H9 (cell line): ENCODE measurements at regions not wholly inside any gene's neighbourhood (a gene's known extent, or its start where the extent isn't known, plus 50 kb on each side); places are given as distances from the start of the nearest gene placed in this dataset.

Experiments
- DNase-seq: peaks from one replicate; pipeline ENCODE4 v3.0.0-alpha.2; 2017
- H2AFZ ChIP-seq: one replicate; pipeline ENCODE4 v1.6.1; 2013; ENCODE audit warnings: mild to moderate bottlenecking, low read length, control low read depth, moderate library complexity
- H2AK5ac ChIP-seq: 2 replicates; pipeline ENCODE4 v1.6.1; 2013; ENCODE audit warnings: low read length, control low read depth, mixed read lengths; ENCODE audit not compliant: insufficient read length
- H2BK120ac ChIP-seq: one replicate; pipeline ENCODE4 v1.6.1; 2013; ENCODE audit warnings: low read depth, mild to moderate bottlenecking, low read length, control low read depth, inconsistent platforms; ENCODE audit not compliant: poor library complexity, severe bottlenecking
- H2BK12ac ChIP-seq: 2 replicates; pipeline ENCODE4 v1.6.1; 2013; ENCODE audit warnings: low read length, control low read depth, mixed read lengths, low read depth; ENCODE audit not compliant: insufficient read length
- H2BK15ac ChIP-seq: 2 replicates; pipeline ENCODE4 v1.6.1; 2013; ENCODE audit warnings: low read depth, low read length, control low read depth
- H2BK20ac ChIP-seq: one replicate; pipeline ENCODE4 v1.6.1; 2013; ENCODE audit warnings: low read depth, mild to moderate bottlenecking, low read length, control low read depth, inconsistent platforms; ENCODE audit not compliant: poor library complexity, severe bottlenecking
- H2BK5ac ChIP-seq: 2 replicates; pipeline ENCODE4 v1.6.1; 2013; ENCODE audit warnings: low read length, control low read depth, mixed read lengths; ENCODE audit not compliant: insufficient read length
- H3K14ac ChIP-seq: 2 replicates; pipeline ENCODE4 v1.6.1; 2013; ENCODE audit warnings: low read length, control low read depth; ENCODE audit not compliant: insufficient read depth
- H3K18ac ChIP-seq: 2 replicates; pipeline ENCODE4 v1.6.1; 2013; ENCODE audit warnings: low read depth, mild to moderate bottlenecking, mixed read lengths, low read length, control low read depth; ENCODE audit not compliant: insufficient read length
- H3K23ac ChIP-seq: 2 replicates; pipeline ENCODE4 v1.6.1; 2013; ENCODE audit warnings: low read length, control low read depth, mixed read lengths, low read depth; ENCODE audit not compliant: insufficient read length
- H3K23me2 ChIP-seq: 2 replicates; pipeline ENCODE4 v1.6.1; 2013; ENCODE audit warnings: low read depth, mild to moderate bottlenecking, mixed read lengths, low read length, control low read depth; ENCODE audit not compliant: insufficient read length, poor library complexity, severe bottlenecking
- H3K27ac ChIP-seq: 2 replicates; pipeline ENCODE4 v1.5.1; 2013; ENCODE audit warnings: low read length, control low read depth, mixed read lengths, low read depth; ENCODE audit not compliant: insufficient read length
- H3K27me3 ChIP-seq: 2 replicates; pipeline ENCODE4 v1.6.1; 2013; ENCODE audit warnings: low read length, control low read depth, inconsistent platforms; ENCODE audit not compliant: insufficient read depth
- H3K4ac ChIP-seq: 2 replicates; pipeline ENCODE4 v1.6.1; 2013; ENCODE audit warnings: low read depth, mild to moderate bottlenecking, control low read depth, inconsistent platforms, low read length, moderate library complexity
- H3K4me1 ChIP-seq: 2 replicates; pipeline ENCODE4 v1.6.1; 2013; ENCODE audit warnings: low read length, control low read depth, inconsistent platforms; ENCODE audit not compliant: insufficient read depth
- H3K4me2 ChIP-seq: 2 replicates; pipeline ENCODE4 v1.6.1; 2013; ENCODE audit warnings: low read length, control low read depth, mixed read lengths; ENCODE audit not compliant: insufficient read length, insufficient read depth
- H3K56ac ChIP-seq: 2 replicates; pipeline ENCODE4 v1.6.1; 2013; ENCODE audit warnings: low read depth, mild to moderate bottlenecking, mixed read lengths, low read length, control low read depth; ENCODE audit not compliant: insufficient read length
- H3K79me1 ChIP-seq: 2 replicates; pipeline ENCODE4 v1.6.1; 2013; ENCODE audit warnings: low read depth, mild to moderate bottlenecking, moderate library complexity, low read length, control low read depth, inconsistent platforms; ENCODE audit not compliant: insufficient read depth, poor library complexity, severe bottlenecking
- H3K79me2 ChIP-seq: 2 replicates; pipeline ENCODE4 v1.6.1; 2013; ENCODE audit warnings: low read length, control low read depth, inconsistent platforms; ENCODE audit not compliant: insufficient read depth
- H3K9ac ChIP-seq: 2 replicates; pipeline ENCODE4 v1.6.1; 2013; ENCODE audit warnings: low read length, control low read depth, mixed read lengths; ENCODE audit not compliant: insufficient read length; ENCODE audit errors: extremely low read depth
- H3K9me3 ChIP-seq: one replicate; pipeline ENCODE4 v1.6.1; 2013; ENCODE audit warnings: low read depth, low read length, inconsistent platforms; ENCODE audit not compliant: control insufficient read depth
- H3T11ph ChIP-seq: one replicate; pipeline ENCODE4 v1.6.1; 2013; ENCODE audit warnings: mild to moderate bottlenecking, low read length, control low read depth, inconsistent platforms
- H4K20me1 ChIP-seq: one replicate; pipeline ENCODE4 v1.6.1; 2013; ENCODE audit not compliant: control insufficient read depth, insufficient read length, insufficient read depth
- H4K5ac ChIP-seq: 2 replicates; pipeline ENCODE4 v1.6.1; 2013; ENCODE audit warnings: low read depth, mild to moderate bottlenecking, mixed read lengths, low read length, control low read depth; ENCODE audit not compliant: insufficient read length
- H4K8ac ChIP-seq: replicated peaks from 2 replicates; pipeline ENCODE4 v1.6.1; 2013; ENCODE audit warnings: low read length, control low read depth, mixed read lengths, low read depth; ENCODE audit not compliant: insufficient read length
- H4K91ac ChIP-seq: 2 replicates; pipeline ENCODE4 v1.6.1; 2013; ENCODE audit warnings: low read depth, mild to moderate bottlenecking, moderate library complexity, mixed read lengths, low read length, control low read depth; ENCODE audit not compliant: insufficient read length
- H3K27ac Mint-ChIP-seq, 3 experiments: 2 replicates in 2 of 3; 3 replicates in 1 of 3; pipeline ENCODE4 v1.8.0; 2020 to 2021; ENCODE audit warnings: mixed read lengths in 3 of 3, mild to moderate bottlenecking in 1 of 3, moderate library complexity in 1 of 3
- H3K27me3 Mint-ChIP-seq: 2 replicates; pipeline ENCODE4 v1.8.0; 2021; ENCODE audit warnings: low read depth, mild to moderate bottlenecking, moderate library complexity, mixed read lengths
- H3K36me3 Mint-ChIP-seq, 3 experiments: 2 replicates in 2 of 3; 3 replicates in 1 of 3; pipeline ENCODE4 v1.8.0; 2020 to 2021; ENCODE audit warnings: low read depth in 3 of 3, mixed read lengths in 3 of 3; ENCODE audit not compliant: insufficient read depth in 1 of 3
- H3K4me1 Mint-ChIP-seq, 2 experiments: 2 replicates each; pipeline ENCODE4 v1.8.0; 2020; ENCODE audit warnings: mixed read lengths in 2 of 2
- H3K4me3 Mint-ChIP-seq, 2 experiments: 2 replicates in 1 of 2; 3 replicates in 1 of 2; pipeline ENCODE4 v1.8.0; 2020 to 2021; ENCODE audit warnings: mild to moderate bottlenecking in 2 of 2, mixed read lengths in 2 of 2, moderate library complexity in 1 of 2
- H3K9me3 Mint-ChIP-seq, 2 experiments: 2 replicates in 1 of 2; 3 replicates in 1 of 2; pipeline ENCODE4 v1.8.0; 2020; ENCODE audit warnings: mild to moderate bottlenecking in 2 of 2, mixed read lengths in 2 of 2, moderate library complexity in 1 of 2
- CTCF ChIP-seq: fragments of 200-600 bp; sonication (generic); conservative IDR thresholded peaks from 3 replicates; pipeline ENCODE4 v1.8.0; 2021; ENCODE audit warnings: antibody characterized with exemption, mild to moderate bottlenecking
- WGBS: extraction: QIAGEN DNeasy Blood & Tissue Kit; methylation state at CpG from one replicate; pipeline ENCODE4 v1.1.7; 2013; ENCODE audit warnings: missing lambda C conversion rate, low lambda C conversion rate, mixed read lengths; ENCODE audit not compliant: insufficient read length; ENCODE audit errors: extremely low coverage; 5-methylcytosine and 5-hydroxymethylcytosine counted together

DNA sequence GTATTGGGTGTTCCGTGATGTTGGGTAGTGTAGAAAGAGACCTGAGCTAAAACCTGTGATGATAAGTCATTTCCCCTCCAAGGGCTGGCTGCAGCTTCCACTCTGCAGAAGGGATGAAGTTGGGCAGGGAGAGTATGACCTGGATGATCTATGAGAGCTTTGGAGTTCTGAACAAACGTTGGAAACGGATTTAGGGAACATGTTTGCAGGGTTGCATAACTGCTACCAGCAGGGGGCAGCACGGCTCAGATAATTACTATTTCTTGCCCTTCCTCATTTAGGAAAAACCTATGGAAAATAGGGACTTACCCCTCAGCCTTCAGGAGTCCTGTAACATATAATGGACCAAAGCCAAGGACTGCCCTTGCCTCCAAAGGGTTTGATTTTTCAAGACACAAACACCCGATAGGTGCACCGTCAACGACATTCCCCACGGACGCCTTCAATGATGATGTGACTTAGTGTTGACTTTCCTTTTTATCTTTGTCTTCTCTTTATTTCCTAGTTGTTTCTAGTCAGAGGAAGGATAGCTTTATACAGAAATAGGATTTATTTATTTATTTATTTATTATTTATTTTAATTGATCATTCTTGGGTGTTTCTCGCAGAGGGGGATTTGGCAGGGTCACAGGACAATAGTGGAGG lies 164.9 kb upstream of the SASH1 start:
- H3T11ph ChIP-seq, result no peak overlapping the region
- H4K5ac ChIP-seq, result no peak overlapping the region
- peaks cover 5 to 13% of the 10 kb centered on the region in 2 experiments; a peak in 2 of 5 replicates for H3K9me3 Mint-ChIP-seq
- H3K23ac ChIP-seq, result no peak overlapping the region
- H2BK5ac ChIP-seq, result no peak overlapping the region
- H3K36me3 Mint-ChIP-seq, result peaks cover 0 to 13% (median 4%) of the 10 kb centered on the region in 3 experiments; a peak in 3 of 7 replicates
- H2BK120ac ChIP-seq, result no peak overlapping the region
- H3K4me3 Mint-ChIP-seq, result no peak overlapping the region
- H3K23me2 ChIP-seq, result no peaks in the 10 kb centered on the region
- no peak overlapping the region for H2AK5ac ChIP-seq
- H3K56ac ChIP-seq, result no peak overlapping the region
- no peak overlapping the region for H4K91ac ChIP-seq
- H2AFZ ChIP-seq, result no peak overlapping the region
- peak; percentile 88 for TF ChIP-seq CTCF
- H4K8ac ChIP-seq, result no peak overlapping the region
- DNase-seq, result peak; percentile 73
- peak overlapping the region in 1 of 3 experiments; percentile 2; a peak in 1 of 7 replicates for H3K27ac Mint-ChIP-seq
- H3K18ac ChIP-seq, result no peak overlapping the region
- H4K20me1 ChIP-seq, result no peaks in the 10 kb centered on the region
- H3K4me1 ChIP-seq, result peaks cover 3% of the 10 kb centered on the region; the same call in 1 of the 2 replicates
- no peaks in the 10 kb centered on the region for H3K79me1 ChIP-seq
- no CpG with 5 or more reads among the region's 10 CpGs for WGBS
- H2BK20ac ChIP-seq, result no peak overlapping the region
- H3K4ac ChIP-seq, result no peak overlapping the region
- no peaks in the 10 kb centered on the region for H3K79me2 ChIP-seq
- H3K27me3 Mint-ChIP-seq, result no peaks in the 10 kb centered on the region
- no peak overlapping the region for H3K27ac ChIP-seq
- H2BK12ac ChIP-seq, result no peak overlapping the region
- H3K9me3 ChIP-seq, result no peaks in the 10 kb centered on the region
- no peak overlapping the region for H3K14ac ChIP-seq
- no peak overlapping the region for H2BK15ac ChIP-seq
- no peaks in the 10 kb centered on the region for H3K27me3 ChIP-seq
- H3K4me1 Mint-ChIP-seq, result peaks cover 14 to 17% of the 10 kb centered on the region in 2 experiments
- no peak overlapping the region for H3K4me2 ChIP-seq
- H3K9ac ChIP-seq, result no peak overlapping the region
